Activated T-cell treated with anti-CD3 and anti-CD28 coated beads for 1 hour (primary cell): ENCODE measurements at regions not wholly inside any gene's neighbourhood (a gene's known extent, or its start where the extent isn't known, plus 50 kb on each side); places are given as distances from the start of the nearest gene placed in this dataset.

Experiments used
- DNase-seq: peaks from one replicate; pipeline ENCODE4 v3.0.0-alpha.2; 2020; ENCODE audit warnings: low read depth

DNA sequence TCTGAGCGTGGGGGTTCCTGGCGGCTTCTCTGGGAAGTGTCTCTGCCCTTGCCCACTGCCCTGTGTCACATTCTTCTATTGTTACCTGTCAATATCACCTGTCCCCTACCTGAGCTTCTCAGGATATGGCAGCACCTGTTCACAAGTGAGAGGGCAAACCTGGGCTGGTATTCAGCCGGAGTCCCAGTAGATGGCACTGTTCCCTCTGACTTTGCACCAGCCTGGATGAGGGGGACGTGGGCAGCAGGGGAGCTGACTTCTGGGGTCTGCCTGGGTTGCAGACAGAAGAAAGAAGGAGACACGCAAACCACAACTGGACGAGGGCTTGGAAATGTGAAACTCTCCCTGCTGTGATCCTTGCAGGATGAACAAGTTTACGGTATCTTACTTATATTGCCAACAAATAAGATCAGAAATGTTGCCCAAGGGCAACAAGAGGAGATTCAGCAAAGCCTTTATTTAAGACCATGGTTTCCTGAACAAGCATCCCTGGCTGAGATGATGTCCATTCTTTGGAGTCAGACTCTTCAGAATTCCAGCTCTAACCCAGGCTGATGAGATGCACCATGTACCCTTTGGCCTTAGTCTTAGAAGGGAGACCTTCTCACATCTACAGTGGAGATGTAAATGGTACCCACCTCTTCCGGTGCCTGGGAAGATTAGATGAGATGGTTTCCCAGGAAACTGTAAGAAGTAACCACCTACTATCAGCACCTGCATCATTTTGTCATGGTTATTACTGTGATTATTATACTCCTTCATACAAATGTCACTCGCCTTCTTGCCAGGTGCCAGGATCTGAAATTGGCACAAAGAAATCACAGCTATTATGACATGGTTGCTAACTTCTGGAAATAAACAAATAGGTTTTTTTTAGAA lies 400.0 kb upstream of the CDH4 start:
- no peak for DNase-seq

DNA sequence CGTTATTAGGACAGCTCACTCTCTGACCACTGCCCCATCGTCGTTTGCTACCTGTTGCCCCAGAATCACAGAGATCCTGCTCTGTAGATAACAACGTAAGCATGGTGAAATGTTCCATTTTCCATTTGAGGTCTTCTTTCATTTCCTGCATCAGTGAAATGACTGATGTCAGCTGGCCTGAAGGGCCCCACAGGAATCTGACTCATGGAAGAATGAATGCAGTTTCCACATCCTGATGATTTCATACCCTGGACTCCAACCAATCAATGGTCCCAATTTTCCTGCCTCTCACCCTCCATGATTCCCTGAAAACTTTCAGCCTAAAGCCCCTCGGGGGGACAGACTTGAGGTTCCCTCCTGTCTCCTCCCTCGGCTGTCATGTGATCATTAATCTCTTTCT lies 394.4 kb upstream of the CDH4 start:
- no peak for DNase-seq

DNA sequence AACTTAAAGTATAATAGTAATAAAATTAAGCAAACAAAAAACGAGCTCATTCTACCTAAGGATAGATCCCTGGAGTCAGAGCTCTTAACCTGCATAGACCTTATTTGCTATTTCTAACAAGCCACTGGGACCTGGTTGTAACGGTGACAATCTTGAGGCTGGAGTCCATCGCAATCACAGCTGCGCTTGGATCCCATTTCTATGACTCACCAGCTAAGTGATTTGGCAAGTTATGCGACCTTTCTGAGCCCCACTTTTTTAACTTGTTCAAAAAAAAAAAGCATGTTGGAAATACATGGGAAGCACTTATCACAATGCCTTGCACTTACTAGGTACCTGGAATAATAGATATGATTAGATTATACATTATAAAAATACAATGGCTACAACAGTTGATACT lies 389.5 kb upstream of the CDH4 start:
- DNase-seq, result no peak

DNA sequence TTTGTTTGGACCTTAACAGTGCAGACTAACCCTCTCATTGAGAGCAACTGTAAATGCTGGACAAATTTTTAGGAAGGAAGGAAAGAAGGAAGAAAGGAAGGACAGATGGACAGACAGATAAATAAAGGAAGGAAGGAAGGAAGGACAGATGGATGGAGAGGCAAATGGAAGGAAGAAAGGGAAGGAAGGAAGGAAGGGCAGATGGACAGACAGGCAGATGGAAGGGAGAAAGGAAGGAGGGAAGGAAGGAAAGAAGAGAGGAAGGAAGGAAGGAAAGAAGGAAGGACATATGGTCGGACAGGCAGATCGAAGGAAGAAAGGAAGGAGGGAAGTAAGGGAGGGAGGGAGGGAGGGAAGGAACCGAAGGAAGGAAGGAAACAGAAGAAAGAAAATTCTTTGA lies 388.5 kb upstream of the CDH4 start:
- no peak for DNase-seq

DNA sequence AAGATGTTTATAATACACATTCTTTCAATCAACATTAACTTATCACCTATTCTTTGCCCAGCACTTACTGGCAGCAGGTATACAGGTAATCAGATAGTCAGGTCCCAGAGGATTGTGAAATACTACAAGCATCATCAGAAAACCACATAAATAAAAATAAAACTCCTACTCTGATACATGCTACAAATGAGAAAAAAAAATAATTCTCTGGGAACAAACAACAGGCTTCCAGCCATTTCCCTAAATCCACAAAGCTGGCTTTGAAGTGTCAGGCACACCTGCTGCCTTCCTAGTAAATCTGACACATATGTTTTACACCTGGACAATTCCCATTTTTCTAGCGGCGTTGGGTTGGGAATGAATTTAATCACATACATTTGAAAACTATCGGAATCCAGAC lies 384.5 kb upstream of the CDH4 start:
- no peak for DNase-seq

DNA sequence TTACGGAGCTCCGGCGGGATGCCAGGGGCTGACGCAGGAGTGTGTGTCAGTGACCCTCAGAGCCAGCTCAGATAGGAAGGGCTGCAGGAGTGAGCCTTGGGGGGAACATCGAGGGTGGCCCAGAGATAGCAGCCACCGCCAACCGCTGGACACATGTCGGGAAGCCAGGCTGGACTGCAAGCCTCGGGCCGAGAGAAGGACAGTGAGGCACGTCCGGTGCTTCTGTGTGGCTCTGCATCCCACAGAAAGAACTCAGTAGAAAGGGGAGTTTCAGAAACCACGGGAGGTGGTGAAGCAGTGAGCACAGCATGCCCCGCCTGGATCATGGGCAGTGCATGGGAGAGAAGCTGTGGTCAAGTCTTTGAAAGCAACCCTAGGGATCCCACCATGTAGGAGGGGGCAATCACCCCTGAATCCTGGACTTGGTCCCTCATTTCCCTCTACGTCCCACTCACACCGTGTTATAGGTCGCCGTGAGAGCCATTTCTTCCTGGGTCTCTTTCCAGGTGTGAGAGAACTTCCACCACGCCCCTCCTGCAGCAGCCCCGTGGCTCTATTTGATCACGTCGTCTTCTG lies 383.7 kb upstream of the CDH4 start:
- DNase-seq, result no peak

DNA sequence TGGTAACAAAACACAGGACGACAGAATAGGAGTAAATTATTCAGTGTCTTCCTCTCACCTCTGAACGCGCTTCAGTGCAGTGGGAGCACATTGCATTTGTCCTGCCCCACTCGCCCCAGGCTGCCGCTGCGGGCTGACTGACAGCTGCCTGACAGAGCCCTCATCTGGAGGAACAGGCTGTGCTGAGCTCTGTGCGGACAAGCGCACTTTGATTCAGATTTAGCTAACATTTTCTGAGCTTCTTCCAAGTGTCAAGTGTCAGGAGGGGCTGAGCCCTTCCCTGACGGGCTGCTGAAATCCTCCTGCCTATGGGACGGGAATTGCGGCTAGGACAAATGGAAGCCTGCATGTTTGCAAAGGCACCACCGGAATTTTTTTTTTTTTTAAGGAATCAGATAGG lies 383.0 kb upstream of the CDH4 start:
- no peak for DNase-seq

DNA sequence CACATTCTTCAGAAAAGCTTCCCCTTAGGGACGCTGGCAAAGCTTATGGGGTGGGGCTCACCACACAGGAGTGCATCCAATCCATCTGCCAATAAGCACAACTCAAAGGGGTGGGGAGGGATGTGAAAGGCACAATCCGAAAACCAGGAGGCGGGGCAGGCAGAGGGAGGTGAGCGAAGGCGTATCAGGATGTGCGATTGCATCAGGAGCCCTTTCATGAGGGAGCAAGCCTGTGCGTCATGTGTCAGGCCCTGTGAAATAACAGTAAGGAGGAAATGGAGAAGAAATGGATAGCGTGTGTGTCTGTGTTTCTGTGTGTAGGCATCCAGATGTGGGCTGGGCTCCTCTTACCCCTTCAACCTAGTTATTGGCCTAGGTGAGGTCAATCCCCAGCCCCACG lies 382.4 kb upstream of the CDH4 start:
- DNase-seq, result no peak

DNA sequence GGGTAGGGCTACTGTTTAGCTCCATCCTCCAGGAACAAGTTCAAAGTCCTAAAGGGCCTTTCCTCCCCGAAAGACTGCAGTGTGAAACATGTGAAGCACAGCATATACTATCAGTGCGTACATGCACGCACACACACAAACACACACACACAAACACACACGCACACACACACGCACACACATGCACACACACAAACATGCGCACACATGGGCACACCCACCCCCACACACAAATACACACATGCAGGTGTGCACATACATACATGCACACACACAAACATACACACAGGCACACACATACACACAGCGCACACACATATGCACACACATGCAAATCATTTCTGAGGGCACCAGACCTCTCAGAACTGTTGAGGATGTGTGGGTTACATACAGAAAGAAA lies 382.0 kb upstream of the CDH4 start:
- no peak for DNase-seq

DNA sequence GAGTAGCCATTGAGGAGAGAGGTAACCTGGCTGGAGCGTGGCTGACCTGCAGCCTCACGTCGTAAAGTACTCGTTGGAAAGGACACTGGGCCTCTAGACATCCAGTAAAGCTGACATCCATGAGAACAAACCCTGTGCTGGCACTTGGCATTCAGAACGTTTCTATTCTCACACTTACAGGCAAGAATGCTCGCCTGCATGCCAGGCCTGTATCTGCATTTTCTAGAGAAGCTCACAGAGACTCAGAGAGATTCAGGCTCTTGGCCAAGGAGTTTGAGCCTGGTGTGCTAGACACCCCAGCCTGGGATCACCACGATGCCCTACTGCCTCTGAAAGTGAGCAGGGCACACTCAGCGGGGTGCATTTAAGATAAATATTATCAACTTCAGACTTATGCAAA lies 379.8 kb upstream of the CDH4 start:
- DNase-seq, result no peak

DNA sequence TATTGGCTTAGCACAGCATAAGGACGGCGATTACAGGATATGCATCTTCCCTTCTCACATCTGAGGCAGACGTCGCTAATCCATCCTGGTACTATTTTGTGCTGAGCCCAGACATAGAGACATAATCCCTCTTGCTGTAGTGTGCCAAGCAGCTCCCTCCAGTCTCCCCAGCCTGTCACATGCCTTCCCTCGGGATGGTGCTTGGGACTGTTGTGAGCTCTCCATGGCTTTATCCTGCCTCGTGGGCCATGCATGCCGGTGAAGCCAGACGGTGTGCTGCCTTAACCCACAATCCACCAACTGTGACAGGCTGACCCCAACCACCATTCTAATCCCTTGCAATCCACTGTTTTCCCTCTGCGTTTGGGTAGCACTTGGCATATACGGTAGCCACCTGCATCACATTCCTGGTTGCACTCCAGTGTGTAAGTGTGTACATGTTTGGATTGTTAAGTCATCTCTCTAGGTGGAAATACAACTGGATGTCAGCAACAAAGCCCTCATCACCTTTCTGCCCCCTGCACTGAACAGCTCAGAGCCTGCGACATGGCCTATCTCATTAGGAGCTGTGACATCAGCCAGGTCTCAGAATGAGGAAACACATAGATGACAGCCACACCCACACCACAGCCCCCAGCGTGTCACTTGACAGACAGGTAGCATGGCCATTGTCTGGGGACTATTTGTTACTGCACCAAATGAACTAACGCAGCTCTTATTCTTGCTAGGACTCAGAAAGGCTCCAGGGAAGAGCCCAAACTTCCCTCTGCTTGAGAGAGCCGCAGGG lies 374.8 kb upstream of the CDH4 start:
- no peak for DNase-seq

DNA sequence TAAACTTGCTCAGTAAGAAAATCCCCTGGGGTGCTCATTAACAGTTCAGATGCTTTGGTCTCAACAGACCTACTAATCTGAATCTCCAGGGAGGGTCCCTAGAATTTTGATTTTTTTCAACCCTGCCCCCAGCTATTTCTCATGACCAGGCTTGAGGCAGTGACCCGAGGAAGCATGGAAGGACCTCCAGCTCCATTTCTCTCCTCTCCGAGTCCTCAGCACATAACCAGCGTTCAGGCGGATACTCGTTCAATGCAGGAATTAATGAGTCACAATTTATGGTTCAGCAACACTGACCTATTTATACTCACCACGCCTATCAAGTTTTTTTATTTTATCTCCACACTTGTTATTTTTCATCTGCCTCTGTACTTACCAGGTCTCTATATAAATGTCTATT lies 369.2 kb upstream of the CDH4 start:
- DNase-seq, result no peak

DNA sequence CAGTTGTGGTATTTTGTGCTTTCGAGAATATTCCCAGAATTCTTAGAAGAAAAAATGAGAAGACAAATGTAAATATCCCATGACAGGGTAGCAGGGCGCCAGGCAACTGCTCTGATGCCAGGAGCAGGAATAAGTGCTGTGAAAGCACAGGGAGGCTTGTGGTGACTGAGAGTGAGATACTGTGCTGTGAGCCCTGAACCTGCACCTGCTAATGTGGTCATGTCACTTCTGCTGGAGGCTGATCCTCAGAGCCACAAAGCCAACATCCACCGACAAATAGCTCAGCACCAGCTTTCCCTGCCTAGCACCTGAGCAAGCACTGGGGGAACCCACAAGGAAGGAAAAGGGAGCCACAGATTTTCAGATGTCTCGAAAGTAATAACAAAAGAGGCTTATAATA lies 368.6 kb upstream of the CDH4 start:
- DNase-seq, result no peak

DNA sequence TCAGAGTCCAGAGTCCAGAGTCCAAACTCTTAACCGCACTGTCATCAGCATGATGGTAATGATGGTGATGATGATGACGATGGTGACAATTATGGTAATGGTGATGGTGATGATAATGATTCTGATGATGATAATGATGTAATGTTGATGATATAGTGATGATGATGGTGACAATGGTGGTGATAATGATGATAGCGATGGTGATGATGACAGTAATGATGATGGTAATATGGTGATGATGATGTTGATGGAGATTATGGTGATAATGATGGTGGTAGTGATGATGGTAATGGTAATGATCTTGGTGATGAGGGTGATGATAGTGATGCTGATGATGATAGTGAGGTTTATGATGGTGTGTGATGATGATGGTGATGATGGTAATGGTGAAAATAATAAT lies 367.8 kb upstream of the CDH4 start:
- no peak for DNase-seq

DNA sequence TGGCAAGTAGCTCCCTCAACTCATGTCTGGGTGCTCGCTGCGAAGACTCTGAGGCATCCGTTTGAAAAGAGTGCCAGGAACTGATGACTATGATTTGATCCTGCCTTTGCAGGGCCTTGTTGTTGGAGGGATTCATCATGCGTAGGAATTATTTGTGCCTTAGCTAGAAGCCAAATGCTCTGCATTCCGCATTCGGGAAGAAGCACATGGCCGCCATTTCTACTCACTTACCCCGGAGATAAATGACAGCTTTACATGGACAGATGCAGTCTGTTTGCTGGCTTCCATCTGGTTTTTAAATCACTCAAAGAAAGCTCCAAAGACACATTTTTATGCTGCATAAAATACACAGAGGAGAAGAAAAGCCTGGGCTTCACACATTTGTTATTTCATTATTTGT lies 363.3 kb upstream of the CDH4 start:
- DNase-seq, result no peak

DNA sequence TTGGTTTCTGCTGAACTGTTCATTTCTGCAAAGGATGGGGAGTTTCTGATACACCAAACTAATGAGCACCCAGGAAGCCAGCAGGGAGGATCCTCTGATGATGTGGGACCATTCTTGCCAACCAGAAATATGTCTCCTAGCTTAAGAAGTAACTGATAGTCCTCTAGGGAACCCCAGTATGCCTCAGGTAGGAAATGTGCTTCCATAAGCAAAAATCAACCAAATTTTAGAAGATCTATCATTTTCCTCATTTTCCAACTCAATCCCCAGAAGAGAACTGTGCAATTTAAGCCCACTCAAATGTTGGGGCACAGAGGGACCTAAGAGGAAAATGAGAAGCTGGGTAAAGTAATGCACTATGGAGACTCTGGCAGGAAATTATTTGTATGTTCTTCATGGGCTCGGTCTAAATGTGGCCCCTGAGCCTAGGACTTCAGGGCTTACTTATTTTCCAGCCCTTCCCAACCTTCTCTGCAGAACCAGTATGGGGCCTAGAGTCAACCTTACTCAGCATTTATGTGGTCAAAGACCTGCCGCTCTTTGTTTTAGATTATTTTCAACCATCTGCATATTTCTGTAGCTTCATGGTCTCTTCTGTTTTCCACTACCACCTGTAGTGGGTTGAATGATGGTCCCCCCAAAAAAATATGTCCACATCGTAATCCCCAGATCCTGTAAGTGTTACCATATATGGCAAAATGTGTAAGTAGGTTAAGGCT lies 359.8 kb upstream of the CDH4 start:
- no peak for DNase-seq

DNA sequence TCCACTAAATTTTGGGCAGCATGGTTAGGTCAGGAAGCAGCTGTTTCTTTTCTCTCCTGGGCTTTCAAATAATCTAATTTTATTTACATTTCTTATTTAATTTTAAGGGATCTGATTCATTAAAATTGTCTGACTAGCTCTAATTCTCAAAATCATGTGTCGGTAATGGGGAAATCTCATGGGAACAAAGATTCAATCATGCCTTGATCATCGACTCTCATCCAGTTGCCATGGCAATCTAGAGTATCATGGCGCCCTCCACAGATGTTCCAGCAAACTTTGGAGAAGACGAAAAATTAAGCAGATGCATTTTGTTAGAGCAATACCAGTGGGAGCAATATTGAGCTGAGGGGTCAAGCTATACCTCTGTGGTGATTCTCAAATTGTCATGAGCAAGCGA lies 358.0 kb upstream of the CDH4 start:
- DNase-seq, result no peak

DNA sequence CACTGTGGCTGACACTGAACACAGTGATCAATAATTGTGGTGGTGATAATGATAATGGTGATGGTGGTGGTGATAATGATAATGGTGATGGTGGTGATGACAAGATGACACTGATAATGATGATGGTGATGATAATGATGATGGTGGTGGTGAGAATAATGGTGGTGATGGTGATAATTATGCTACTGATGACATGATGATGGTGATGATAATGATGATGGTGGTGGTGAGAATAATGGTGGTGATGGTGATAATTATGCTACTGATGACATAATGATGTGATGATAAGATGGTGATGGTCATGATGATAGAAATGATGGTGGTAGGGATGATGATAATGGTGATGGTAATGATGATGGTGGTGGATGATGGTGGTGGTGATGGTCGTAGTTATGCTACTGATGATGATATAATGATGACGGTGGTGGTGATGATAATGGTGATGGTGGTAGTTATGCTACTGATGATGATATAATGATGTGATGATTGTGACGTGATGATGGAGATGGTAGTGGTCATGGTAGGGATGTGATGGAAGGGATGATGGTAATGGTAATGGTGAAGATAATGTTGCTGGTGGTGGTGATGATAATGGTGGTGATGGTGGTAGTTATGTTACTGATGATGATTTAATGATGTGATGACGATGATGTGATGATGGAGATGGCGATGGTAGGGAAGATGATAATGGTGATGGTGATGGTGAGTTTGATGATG lies 356.5 kb upstream of the CDH4 start:
- no peak for DNase-seq

DNA sequence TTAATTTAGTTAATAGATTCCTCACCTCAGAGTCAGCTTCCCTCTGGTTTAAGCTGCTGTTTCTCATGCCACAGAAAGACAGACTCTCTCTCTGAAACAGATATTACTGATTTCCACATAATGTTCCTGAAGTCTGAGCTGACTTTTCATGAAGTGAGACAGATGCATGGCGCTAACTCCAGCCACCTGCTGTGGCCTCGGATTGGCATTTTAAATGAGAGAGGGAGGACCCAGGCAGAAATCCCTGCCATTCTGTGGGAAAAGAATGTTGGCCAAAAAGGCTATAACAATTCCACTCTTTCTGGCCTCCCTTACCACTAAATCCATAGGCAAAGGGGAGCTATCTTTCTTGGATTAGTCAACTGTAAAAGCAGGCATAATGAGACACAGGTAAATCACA lies 354.1 kb upstream of the CDH4 start:
- no peak for DNase-seq

DNA sequence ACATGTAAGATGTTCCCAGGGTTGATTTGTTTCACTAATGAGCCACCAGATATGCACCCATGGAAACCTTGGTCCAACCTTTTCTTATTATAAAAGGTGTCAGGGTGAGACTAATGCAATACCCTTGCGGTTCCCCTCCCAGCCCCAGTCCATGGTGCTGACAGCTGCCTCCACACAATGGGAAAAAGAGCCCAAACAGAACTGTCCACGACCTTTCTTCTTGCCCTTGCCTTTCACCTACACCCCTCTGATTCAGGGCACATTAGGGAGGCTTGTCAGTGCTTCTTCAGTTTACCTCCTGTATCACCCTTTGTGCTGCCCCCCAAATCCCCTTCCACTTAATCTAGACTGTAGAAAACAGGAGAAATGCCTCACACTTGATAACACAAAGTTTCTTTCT lies 352.7 kb upstream of the CDH4 start:
- no peak for DNase-seq

DNA sequence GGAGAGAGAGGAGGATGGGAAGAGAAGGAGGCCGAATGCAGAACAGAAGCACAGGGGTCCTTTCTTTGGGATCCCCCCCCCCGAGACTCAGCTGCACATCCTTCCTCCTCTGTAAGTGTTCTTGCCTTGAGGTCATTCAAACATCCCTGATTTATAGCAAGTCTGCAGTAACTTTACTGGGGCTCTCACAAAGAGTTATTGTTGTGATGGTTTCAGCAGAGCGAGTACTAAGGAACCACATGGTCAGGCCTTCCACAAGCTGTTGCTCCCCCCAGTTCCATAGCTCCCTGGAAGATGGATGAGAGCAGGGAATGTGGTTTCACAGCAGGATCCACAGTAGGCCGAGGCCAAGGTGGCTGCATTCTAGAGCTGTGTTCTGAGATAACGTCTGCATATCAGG lies 351.4 kb upstream of the CDH4 start:
- no peak for DNase-seq

DNA sequence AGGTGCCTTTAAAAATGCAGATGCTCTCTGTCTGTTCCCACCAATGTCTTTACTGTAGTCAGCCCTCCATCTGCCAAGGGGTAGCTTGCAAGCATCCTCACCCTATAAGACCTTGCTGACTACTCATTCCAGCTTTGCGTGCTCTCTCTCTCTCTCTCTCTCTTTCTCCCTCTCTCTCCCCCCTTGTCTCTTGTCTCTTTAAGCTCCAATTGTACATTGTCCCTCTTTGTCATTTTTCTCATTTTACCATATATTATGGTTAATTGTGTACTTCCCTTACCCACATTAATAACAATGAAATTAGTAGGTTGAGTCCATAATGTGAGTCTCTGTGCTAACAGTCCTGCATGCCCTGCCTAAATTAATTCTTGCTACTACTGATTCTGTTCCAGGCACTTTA lies 350.2 kb upstream of the CDH4 start:
- DNase-seq, result no peak
